ENCODE measurements at regions not wholly inside any gene's neighbourhood (a gene's known extent, or its start where the extent isn't known, plus 50 kb on each side); places are given as distances from the start of the nearest gene placed in this dataset.

- Histone ChIP-seq H3K9me3 (no peaks in the 10 kb centered on the region), H3K4me1 (replicated peaks) (no peaks in the 10 kb centered on the region), H3K36me3 (no peaks in the 10 kb centered on the region), H3K27ac (no peak overlapping the region), H3K4me3 (no peak overlapping the region), H3K27me3 (replicated peaks; ENCODE audit: insufficient read depth) (no peaks in the 10 kb centered on the region)
- intact Hi-C loops (cut with DNase I): no loop called here
- 96% methylated on average over 1 of the region's 1 CpG for WGBS
- TF ChIP-seq POLR2AphosphoS5 (IDR thresholded peaks at IDR 0.05) (no peak), POLR2A (IDR thresholded peaks at IDR 0.05) (no peak), CTCF (IDR thresholded peaks at IDR 0.05) (no peak)
- no peak for DNase-seq (ENCODE audit: low spot score)
Observed at GRCh38 chr4:62797221-62797620, 1597.1 kb downstream of the ADGRL3 start.

GRCh38 chr4:62791386-62791785 is 1591.3 kb downstream of the ADGRL3 start:
- TF ChIP-seq POLR2A (IDR thresholded peaks at IDR 0.05) (no peak), CTCF (IDR thresholded peaks at IDR 0.05) (no peak), POLR2AphosphoS5 (IDR thresholded peaks at IDR 0.05) (no peak)
- intact Hi-C loops (cut with DNase I): no loop called here
- Histone ChIP-seq H3K27me3 (replicated peaks; ENCODE audit: insufficient read depth) (no peaks in the 10 kb centered on the region), H3K9me3 (no peaks in the 10 kb centered on the region), H3K36me3 (no peaks in the 10 kb centered on the region), H3K27ac (no peak overlapping the region), H3K4me3 (no peak overlapping the region), H3K4me1 (replicated peaks) (no peaks in the 10 kb centered on the region)
- WGBS: 76% methylated on average over 2 of the region's 2 CpGs
- DNase-seq (ENCODE audit: low spot score): no peak

GRCh38 chr4:62771983-62772557 is 1571.9 kb downstream of the ADGRL3 start:
- DNase-seq (ENCODE audit: low spot score): no peak
- no peaks in the 10 kb centered on the region for H3K9me3 ChIP-seq
- TF ChIP-seq POLR2AphosphoS5 (IDR thresholded peaks at IDR 0.05): no peak
- TF ChIP-seq POLR2A (IDR thresholded peaks at IDR 0.05): no peak
- no peak for TF ChIP-seq CTCF (IDR thresholded peaks at IDR 0.05)
- no peak overlapping the region for H3K27ac ChIP-seq
- 41% methylated on average over 9 of the region's 9 CpGs for WGBS
- intact Hi-C loops (cut with DNase I): no loop called here
- H3K4me3 ChIP-seq: no peak overlapping the region
- no peaks in the 10 kb centered on the region for H3K36me3 ChIP-seq
- no peaks in the 10 kb centered on the region for H3K27me3 ChIP-seq (replicated peaks; ENCODE audit: insufficient read depth)
- no peaks in the 10 kb centered on the region for H3K4me1 ChIP-seq (replicated peaks)

GRCh38 chr4:62740296-62740695 is 1540.2 kb downstream of the ADGRL3 start:
- intact Hi-C loops (cut with DNase I): no loop called here
- no peaks in the 10 kb centered on the region for H3K27me3 ChIP-seq (replicated peaks; ENCODE audit: insufficient read depth)
- 81% methylated on average over 6 of the region's 6 CpGs for WGBS
- no peaks in the 10 kb centered on the region for H3K9me3 ChIP-seq
- TF ChIP-seq CTCF (IDR thresholded peaks at IDR 0.05): no peak
- no peak for TF ChIP-seq POLR2A (IDR thresholded peaks at IDR 0.05)
- TF ChIP-seq POLR2AphosphoS5 (IDR thresholded peaks at IDR 0.05): no peak
- H3K36me3 ChIP-seq: no peaks in the 10 kb centered on the region
- H3K4me1 ChIP-seq (replicated peaks): no peaks in the 10 kb centered on the region
- no peak for DNase-seq (ENCODE audit: low spot score)
- H3K27ac ChIP-seq: no peak overlapping the region
- no peak overlapping the region for H3K4me3 ChIP-seq

- TF ChIP-seq POLR2AphosphoS5 (IDR thresholded peaks at IDR 0.05) (no peak), POLR2A (IDR thresholded peaks at IDR 0.05) (no peak), CTCF (IDR thresholded peaks at IDR 0.05) (no peak)
- DNase-seq (ENCODE audit: low spot score): no peak
- 20% methylated on average over 2 of the region's 2 CpGs for WGBS
- Histone ChIP-seq H3K4me3 (no peak overlapping the region), H3K4me1 (replicated peaks) (no peaks in the 10 kb centered on the region), H3K27ac (no peak overlapping the region), H3K9me3 (no peaks in the 10 kb centered on the region), H3K27me3 (replicated peaks; ENCODE audit: insufficient read depth) (no peaks in the 10 kb centered on the region), H3K36me3 (no peaks in the 10 kb centered on the region)
- intact Hi-C loops (cut with DNase I): no loop called here
Observed at GRCh38 chr4:62717154-62717553, 1517.0 kb downstream of the ADGRL3 start.

Data from prostate gland (tissue), 2 donors.